ENCODE measurements at regions not wholly inside any gene's neighbourhood (a gene's known extent, or its start where the extent isn't known, plus 50 kb on each side); places are given as distances from the start of the nearest gene placed in this dataset.

DNA sequence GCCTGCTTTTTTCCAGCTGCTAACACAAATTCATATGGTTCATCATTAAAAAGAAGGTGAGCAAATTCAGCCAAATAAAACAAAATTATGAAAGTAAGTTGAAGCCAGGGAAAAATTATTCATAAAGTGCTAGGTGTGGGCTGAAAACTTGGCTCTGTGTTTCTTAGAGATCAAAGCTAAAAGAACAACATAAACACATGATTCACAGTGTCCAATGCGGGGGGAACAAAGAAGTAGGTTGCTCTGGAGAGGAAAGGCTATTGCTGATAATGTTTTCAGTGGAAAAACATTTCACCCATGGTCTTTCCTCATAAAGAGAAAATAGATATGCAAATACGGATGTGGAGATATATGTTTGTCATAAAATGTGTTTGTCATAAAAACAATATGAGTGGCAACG is 1691.5 kb upstream of the SLC10A2 start:
- no peak for DNase-seq (ENCODE audit: low read depth)

DNA sequence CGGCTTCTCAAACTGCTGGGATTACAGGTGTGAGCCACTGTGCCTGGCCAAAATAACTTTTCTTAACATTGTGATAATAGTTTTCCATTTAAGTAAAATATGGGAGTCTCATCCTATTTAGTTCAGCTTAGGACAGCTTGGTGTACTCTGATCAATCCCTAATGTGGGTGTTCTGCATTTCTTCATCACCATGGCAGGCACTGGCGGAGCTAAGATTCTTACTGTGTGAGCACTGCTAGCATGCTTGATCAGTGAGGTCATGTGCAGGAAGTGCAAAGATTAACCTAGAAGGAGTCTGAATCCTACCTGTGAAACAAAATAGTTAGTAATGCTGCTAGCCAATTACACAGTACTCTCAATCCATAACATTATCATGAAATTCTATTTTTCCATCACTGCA is 1684.2 kb upstream of the SLC10A2 start:
- DNase-seq (ENCODE audit: low read depth): no peak

DNA sequence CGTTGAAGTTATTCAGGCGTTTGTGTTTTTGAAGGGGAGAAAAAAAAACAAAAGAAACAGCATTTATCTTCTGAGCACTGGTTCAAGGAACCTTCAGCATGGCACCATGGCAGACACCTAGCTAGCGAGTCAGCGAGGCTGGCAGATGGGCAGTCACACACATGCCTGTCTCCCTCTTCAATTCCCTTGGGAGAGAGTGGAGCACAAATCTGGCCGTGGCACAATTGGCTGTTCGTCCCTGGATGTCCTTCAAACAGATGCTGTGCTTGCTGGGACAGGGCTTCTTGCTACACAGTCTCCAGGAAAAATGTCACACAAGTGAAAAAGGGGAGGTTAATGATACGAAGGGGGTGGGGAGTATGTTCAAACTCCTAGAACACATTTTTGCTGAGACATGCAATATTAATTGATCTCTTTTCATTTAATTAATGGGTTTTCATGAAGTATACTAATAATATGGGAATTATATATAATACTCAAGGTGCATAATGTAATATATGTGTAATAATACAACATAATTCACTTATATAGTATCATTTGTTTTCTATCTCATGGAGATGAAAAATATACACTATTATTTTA is 1674.5 kb upstream of the SLC10A2 start:
- no peak for DNase-seq (ENCODE audit: low read depth)

DNA sequence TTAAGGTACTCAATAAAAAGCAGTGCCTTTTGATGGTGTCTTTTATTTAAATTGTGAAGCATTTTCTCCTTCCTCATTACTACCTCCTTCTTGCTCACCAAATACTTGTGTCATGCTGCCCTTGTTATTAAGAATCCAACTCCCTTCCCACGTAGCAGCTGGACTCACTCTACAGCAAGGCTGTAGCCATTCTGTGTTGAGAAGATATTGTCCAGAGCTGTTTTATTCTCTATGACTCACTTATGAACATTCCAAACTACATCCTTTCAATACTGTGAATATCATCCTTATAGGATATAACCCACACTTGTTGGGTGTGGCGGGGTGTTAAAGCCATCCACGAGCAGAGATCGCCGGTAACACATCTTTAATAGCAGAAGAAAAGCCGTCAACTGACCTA is 1671.5 kb upstream of the SLC10A2 start:
- no peak for DNase-seq (ENCODE audit: low read depth)

DNA sequence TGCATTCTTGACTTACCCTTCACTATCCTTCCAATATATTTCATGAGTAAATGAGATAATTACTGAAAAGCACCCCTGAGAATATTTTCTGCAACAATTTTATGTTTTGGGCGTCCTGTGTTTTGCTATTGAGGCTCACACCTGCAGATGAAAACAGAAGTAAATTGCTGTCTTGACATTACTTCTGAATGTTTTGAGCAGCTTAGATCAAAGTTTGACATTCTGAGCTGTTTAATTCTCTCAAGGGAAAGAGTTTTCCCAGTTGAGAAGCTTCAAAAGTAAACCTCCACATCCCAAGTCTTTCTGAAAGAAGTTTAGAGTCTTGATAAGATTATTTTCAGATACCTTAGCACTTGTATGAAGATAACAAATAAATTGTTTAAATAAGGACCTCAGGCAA is 1667.2 kb upstream of the SLC10A2 start:
- no peak for DNase-seq (ENCODE audit: low read depth)

DNA sequence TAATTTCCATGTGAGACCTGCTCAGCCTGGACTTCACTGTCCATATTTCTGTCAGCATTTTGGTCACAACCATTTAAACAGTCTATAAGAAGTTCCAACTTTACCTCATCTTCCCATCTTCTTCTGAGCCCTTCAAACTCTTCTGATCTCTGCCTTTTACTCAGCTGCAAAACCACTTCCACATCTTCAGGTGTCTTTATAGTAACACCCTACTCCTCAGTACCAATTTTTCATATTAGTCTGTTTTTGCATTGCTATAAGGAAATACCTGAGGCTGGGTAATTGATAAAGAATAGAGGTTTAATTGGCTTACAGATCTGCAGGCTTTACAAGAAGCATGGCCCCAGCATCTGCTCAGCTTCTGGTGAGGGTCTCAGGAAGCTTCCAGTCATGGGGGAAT is 1648.9 kb upstream of the SLC10A2 start:
- DNase-seq (ENCODE audit: low read depth): no peak

DNA sequence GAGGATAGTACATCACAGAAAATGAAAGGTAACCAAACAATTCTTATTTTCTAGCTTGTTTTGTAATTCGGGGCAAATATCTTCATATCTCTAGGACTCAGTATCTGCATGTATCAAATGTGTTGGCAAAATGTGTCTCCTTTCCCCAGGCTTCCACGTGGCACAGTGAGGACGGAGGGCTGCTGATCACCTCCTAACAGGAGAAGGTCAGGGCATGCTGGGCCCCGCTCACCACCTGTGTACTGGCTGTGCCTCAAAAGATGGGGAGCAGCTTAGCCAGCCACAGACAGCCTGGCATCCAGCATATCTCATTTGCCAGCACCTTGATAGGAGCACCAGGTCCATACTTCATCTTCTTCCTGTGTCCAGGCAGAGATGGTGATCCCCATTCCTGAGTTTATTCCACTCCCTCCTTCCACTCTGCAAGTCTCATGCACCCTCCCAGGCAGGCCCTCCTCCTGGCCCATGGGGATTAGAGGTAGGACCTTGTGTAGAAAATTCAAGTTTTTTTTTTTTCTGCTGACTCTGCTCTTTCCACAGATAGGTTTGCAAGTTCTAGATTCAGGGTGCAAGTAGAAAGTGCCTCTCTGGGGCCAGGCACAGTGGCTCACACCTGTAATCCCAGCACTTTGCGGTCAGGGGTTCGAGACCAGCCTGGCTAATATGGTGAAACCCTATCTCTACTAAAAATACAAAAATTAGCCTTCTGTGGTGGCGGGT is 1639.0 kb upstream of the SLC10A2 start:
- no peak for DNase-seq (ENCODE audit: low read depth)

DNA sequence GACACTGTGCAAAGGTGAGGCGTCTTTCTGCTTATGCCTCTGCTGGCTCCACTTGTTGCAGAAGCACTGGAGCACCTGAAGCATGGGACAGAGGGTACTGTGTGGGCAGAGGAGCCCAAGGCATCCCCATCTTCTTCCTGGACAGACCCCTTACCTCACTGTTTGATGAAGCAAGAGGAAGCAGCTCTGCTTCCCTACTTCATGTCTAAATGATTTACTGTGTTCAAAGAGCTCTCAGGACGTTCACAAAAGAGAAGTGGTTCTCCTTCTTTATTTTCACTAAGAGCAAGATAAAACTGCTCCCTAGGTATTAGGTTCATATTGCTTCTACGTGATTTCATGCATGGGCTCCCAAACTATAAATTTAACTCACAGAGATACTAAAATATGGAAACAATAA is 1635.4 kb upstream of the SLC10A2 start:
- DNase-seq (ENCODE audit: low read depth): no peak

DNA sequence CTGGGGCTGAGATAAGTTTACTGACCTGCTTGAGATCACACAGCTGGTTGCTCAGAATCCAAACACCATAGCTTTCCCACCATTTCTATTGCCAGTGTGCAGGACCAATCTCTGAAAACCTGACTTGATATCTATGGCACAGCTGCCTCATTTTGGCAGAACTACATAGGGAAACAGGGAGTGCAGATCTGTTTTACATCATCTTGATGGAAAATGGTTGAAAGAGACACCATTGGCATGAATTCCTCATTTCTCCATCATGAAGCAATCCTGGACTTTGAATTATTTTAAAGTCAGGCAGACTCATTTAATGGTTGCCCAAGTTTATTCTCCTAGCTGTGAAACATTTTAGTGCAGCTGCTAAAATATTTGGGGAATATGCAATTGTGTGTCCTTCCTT is 1628.2 kb upstream of the SLC10A2 start:
- DNase-seq (ENCODE audit: low read depth): no peak

DNA sequence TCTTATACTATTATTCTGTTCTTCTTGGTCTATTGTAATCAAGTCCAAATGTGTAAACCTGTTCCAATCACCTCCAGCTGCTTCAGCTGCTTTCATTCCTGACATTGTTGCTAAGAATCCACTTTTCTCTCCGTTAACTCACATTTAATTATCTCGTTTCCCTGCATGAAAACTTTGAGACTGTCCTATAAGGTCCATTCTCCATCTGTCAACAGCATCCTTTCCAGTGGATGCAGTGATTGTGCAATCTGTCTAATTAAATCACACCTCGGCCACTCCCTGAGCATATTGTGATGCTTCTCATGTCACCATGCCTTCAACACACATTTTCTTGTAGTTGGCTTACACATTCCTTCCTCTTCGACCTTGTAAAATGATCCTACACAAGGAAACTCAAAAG is 1626.9 kb upstream of the SLC10A2 start:
- DNase-seq (ENCODE audit: low read depth): no peak

DNA sequence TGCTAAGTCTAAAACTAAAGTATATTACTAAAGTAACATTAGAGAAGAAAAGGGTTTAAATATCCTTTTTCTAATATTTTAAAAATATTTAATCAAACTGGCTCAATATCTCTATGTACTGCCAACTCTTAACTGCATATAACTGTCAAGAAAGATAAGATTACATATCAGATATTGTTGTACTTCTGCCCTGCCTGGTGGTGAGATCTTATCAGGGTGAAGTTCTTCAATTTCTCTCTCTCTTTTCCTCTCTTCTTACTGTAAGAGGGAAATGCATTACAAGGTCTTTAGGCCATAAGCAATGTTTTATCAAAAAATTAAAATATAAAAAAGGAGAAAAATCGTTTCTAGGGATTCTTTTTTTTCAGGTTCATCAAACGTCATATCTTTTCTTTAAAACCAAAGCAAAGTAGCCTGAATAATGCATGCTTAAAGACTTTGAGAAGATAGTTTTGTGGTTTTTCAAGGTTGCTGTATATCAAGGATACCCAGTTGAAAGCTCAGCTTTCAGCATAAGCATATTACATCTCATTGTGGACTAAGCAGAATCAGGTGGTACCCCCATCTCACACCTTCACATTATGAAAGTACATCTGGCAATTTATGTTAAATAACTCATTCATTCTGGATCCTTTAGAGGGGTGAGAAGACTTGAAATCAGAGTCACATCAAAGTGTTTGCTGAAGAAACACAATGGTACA is 1625.7 kb upstream of the SLC10A2 start:
- DNase-seq (ENCODE audit: low read depth): no peak

DNA sequence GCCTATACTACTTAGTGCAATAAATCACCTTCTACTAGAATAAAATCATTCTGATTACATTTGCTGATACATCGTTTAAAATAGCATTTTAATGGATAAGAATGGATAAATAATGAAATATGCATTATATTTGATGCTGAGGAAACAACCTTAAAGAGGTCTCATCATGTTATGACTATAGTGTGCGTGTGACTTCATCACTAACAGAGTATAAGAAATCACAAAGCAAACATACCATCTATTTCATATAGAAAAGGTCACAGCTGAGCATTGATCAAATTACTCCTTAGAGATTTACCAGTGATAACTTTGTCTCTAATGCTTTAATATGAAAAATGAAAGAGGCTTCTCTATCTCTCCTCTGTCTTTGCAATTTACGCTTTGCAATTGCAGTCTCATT is 1620.3 kb upstream of the SLC10A2 start:
- no peak for DNase-seq (ENCODE audit: low read depth)

DNA sequence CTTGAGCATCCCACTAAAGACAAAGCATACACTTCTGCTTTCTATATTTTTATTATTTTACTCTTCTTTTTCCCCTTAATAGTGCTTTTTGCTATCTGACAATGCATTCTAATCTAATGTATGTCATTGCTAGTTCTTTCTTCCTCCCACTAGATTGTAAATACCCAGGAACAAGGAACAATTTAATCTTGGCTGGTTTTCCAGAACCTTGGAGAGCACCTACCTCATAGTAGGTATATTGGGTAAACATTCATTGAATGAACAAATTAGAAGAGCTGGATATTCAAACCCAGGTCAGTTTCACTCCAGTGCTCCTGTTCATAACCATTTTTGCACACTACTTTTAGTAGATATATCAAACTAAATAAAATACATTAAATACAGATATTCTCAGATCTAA is 1617.6 kb upstream of the SLC10A2 start:
- DNase-seq (ENCODE audit: low read depth): no peak

DNA sequence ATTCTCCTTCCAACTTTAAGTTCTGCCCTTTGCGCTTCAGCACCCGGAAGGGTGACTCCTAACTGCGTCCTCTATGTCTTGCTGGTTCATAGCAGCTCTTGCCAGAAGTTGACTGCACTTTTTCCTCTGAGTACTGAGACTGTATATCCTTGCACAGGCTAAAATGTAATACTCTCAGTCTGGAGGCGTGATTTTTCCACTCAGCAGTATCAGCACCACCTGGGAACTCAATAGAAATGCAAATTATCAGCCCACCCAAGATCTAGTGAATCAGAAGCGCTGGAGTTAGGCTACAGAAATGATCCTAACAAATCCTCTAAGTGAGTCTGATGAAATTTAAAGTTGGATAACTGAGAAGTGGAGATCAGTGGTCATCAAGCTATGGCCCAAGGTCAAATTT is 1611.9 kb upstream of the SLC10A2 start:
- DNase-seq (ENCODE audit: low read depth): no peak

DNA sequence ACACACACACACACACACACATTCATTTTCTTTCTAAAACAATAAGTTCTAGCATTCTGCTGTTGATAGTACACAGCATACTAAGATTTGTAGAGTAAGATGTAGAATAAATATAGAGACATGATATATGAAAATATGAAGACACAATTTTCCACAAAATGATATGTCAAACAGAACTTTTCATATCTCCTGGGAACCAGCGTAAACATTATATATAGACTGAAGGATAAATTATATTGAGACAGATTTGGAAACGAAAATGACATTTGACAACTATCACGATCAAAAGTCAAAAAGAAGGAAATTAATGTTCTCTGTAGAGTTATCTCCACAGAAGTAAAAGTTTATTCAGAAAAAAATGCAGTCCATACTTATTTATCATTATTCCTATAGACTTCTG is 1605.7 kb upstream of the SLC10A2 start:
- no peak for DNase-seq (ENCODE audit: low read depth)

DNA sequence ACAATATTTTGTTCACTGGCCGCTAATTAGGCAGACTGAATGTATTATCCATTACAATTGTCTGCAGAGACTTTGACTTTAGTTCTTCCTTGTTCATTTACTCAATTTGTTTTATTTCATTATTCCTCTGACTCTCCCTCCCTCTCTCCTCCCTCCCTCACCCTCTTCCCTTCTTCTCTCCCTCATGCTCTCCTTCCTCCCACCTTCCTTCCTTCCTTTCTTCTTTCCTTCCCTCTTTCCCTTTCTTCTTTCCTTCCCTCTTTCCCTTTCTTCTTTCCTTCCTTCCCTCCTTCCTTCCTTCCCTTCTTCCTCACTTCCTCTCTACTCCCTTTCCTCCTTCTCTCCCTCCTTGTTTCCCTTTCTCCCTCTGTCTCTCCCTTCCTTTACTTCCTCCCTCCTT is 1591.0 kb upstream of the SLC10A2 start:
- no peak for DNase-seq (ENCODE audit: low read depth)

DNA sequence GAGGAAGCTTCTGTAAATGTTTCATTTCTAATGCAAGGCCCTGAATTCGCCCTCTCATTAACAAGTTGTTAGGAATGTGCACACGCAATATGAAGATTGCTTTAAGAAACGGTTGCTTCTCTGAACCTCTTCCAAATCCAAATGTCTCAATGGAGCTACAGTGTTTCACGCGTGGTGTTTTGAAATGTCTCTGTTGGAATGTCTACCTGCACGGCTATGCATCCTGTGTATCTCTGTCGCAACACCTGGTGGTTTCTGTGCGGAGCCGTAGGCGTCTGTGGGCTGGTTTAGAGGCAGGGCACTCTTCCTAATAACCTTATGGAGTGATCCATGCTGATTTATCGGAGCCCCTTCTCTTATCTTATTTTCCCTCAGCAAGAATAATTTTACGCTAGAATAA is 1584.2 kb upstream of the SLC10A2 start:
- no peak for DNase-seq (ENCODE audit: low read depth)

DNA sequence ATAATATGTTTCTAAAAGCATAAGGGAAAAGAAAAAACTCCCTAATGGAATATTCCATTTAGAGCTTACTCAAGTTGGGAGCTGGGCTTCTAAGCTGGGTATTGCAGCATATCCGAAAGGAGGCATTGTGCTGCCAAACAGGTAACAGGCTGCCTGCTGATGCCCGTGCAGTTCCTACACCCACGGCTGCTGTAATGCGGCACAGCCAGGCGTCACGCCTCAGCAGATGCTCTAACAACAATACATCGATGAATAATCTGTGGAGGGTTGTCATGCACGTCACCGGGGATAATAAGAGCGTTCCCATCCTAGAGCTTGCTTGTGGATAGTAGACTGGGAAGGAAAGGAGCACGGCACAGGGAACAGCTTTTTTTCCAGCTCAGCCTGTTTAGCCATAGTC is 1582.1 kb upstream of the SLC10A2 start:
- DNase-seq (ENCODE audit: low read depth): no peak

DNA sequence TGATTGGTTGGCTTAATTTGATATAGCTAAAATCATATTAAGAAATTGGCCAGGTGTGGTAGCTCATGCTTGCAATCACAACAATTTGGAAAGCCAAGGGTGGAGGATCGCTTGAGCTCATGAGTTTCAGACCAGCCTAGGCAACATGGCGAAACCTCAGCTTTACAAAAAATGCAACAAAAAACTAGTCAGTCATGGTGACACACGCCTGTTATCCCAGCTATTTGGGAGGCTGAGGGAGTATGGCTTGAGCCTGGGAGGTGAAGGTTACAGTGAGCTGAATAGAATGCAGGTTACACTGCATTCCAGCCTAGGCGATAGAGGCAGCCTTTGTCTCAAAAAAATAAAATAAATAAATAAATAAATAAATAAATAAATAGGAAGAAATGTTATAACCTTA is 1579.6 kb upstream of the SLC10A2 start:
- DNase-seq (ENCODE audit: low read depth): no peak

DNA sequence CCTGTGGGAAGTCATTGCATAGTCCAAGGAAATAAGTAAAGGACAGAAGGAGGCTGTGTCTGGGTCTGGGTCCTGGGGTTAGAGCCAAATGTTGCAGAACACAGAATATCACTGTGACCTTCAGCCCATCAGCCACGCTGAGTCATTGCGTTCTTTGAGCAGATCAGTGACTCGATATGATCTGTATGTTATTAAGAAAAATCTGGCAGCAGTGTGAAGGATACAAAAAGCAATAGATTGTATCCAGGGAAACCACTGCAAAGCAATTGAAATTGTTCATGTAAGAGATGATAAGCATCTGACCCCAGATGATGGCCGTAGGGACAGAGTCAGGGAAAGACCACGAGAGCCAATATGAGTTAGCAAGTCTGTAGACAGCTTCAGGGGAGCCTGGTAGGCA is 1575.1 kb upstream of the SLC10A2 start:
- DNase-seq (ENCODE audit: low read depth): no peak

DNA sequence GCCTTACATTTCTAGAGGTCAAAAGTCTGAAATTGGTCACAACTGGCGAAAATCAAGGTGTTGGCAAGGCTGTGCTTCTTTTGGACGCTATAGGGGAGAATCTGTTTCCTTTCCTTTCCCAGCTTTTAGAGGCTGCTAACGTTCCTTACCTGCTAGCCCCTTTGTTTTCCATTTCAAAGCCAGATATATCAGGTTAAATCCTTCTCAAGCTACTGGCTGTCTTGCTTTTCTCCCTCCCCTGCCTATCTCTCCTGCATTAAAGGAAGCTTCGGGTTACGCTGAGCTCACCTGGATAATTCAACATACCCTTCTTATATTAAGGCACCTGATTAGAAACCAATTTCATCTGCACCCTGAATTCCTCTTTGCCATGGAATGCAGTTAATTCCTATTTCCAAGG is 1569.7 kb upstream of the SLC10A2 start:
- DNase-seq (ENCODE audit: low read depth): no peak

DNA sequence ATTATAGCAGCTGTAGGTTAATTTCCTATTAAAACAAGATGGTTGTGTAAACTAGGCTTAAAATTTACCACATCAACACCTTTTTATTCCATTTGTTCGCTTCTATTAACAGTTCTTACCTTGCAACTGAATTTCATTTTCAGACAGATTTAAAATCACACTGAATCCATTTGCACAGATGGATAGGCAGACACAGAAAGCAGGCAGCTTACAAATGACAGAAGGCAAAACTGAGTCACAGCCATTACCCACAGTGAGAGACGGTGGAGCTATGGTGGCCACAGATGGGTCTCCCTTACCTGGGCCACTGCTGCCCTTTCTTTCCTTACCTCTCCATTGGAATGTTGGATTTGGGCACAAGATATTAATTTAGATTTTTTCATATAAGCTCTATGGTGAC is 1567.8 kb upstream of the SLC10A2 start:
- DNase-seq (ENCODE audit: low read depth): no peak

DNA sequence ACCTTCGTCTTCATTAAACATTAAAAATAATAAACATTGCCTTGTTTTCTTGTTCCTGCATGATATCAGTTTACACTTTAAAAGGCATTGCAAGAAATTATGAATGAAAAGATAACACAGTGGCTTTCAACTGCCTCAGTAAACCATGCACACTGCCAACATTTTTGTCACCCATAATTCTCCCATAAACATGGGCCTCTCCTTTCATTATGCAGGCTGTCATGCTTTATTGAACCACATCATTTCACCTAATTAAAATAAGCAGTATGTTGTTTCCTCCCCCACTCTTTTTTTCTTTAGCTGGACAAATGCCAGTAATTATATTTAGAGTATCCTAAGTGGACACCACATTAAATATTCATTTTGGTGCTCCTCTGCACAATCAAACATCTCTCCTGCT is 1566.5 kb upstream of the SLC10A2 start:
- DNase-seq (ENCODE audit: low read depth): no peak

DNA sequence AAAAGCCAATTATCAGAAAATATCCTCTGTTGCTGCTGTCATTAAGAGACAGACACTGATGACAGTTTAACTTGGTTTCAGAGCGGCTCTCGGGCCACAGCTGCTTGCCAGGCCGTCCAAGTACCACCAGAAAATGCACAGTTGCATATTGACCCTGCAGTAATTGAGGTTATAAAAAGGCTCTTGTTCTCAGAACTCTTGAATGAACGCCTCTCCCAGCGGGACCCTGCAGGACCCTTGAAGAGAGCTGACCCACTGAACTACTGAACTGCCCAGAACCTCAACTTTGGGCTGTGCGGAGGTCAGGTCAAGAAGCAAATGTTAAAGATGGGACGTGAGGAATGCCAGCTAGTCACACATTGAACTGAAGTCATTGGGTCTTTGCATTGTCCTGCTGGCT is 1559.0 kb upstream of the SLC10A2 start:
- DNase-seq (ENCODE audit: low read depth): no peak

Measured in stimulated activated CD8-positive, alpha-beta memory T cell treated with anti-CD3 and anti-CD28 coated beads, Interleukin-7, amount 100 ng/mL, for 24 hours (primary cell).